MG63 (cell line): ENCODE measurements at regions not wholly inside any gene's neighbourhood (a gene's known extent, or its start where the extent isn't known, plus 50 kb on each side); places are given as distances from the start of the nearest gene placed in this dataset.
"Not testable (repeated sequence)": the region's sequence is repeated elsewhere in the genome, so short reads cannot be mapped to it uniquely, and the experiment has no call there.

Experiments
- DNase-seq: peaks from one replicate; pipeline ENCODE4 v3.0.0-alpha.2; 2020
- H3K27me3 ChIP-seq: fragments of 250-450 bp; sonication (Bioruptor Pico); 2 replicates; pipeline ENCODE4 v1.5.1; 2020; ENCODE audit warnings: mild to moderate bottlenecking, moderate library complexity
- H3K36me3 ChIP-seq: fragments of 250-450 bp; sonication (Bioruptor Pico); 2 replicates; pipeline ENCODE4 v1.5.1; 2020; ENCODE audit warnings: mild to moderate bottlenecking, moderate library complexity
- H3K4me3 ChIP-seq: fragments of 250-450 bp; sonication (Bioruptor Pico); 2 replicates; pipeline ENCODE4 v1.5.1; 2020; ENCODE audit warnings: mild to moderate bottlenecking, moderate library complexity
- H3K9me3 ChIP-seq: fragments of 250-450 bp; sonication (Bioruptor Pico); 2 replicates; pipeline ENCODE4 v1.5.1; 2020; ENCODE audit warnings: mild to moderate bottlenecking, moderate library complexity

- H3K4me3 ChIP-seq, result no peak overlapping the region
- H3K36me3 ChIP-seq, result no peaks in the 10 kb centered on the region
- H3K27me3 ChIP-seq, result no peaks in the 10 kb centered on the region
- no peak for DNase-seq
- H3K9me3 ChIP-seq, result no peaks in the 10 kb centered on the region
Measured at GRCh38 chr6:144617191-144617590, 332.1 kb downstream of the UTRN start.

- H3K36me3 ChIP-seq, result no peaks in the 10 kb centered on the region
- DNase-seq, result no peak
- H3K27me3 ChIP-seq, result no peaks in the 10 kb centered on the region
- no peaks in the 10 kb centered on the region for H3K9me3 ChIP-seq
- no peak overlapping the region for H3K4me3 ChIP-seq
Measured at GRCh38 chr6:144617708-144618107, 332.6 kb downstream of the UTRN start.

- H3K4me3 ChIP-seq, result no peak overlapping the region
- H3K9me3 ChIP-seq, result no peaks in the 10 kb centered on the region
- DNase-seq, result no peak
Measured at GRCh38 chr6:144619966-144620365, 334.8 kb downstream of the UTRN start.

GRCh38 chr6:144621332-144621731, 336.2 kb downstream of the UTRN start:
- no peak for DNase-seq
- Histone ChIP-seq H3K36me3 (no peaks in the 10 kb centered on the region), H3K4me3 (no peak overlapping the region), H3K27me3 (no peaks in the 10 kb centered on the region), H3K9me3 (no peaks in the 10 kb centered on the region)

More at GRCh38 chr6:144619966-144620365, 334.8 kb downstream of the UTRN start:
- Histone ChIP-seq H3K27me3 (no peaks in the 10 kb centered on the region), H3K36me3 (no peaks in the 10 kb centered on the region)

- Histone ChIP-seq H3K27me3 (no peaks in the 10 kb centered on the region), H3K4me3 (no peak overlapping the region), H3K36me3 (no peaks in the 10 kb centered on the region), H3K9me3 (no peaks in the 10 kb centered on the region)
- no peak for DNase-seq
Measured at GRCh38 chr6:144624246-144624645, 339.1 kb downstream of the UTRN start.

GRCh38 chr6:144624716-144625115, 339.6 kb downstream of the UTRN start:
- no peaks in the 10 kb centered on the region for H3K9me3 ChIP-seq
- DNase-seq, result no peak
- H3K27me3 ChIP-seq, result no peaks in the 10 kb centered on the region
- no peak overlapping the region for H3K4me3 ChIP-seq
- no peaks in the 10 kb centered on the region for H3K36me3 ChIP-seq

GRCh38 chr6:144630857-144631256, 345.7 kb downstream of the UTRN start:
- H3K4me3 ChIP-seq, result no peak overlapping the region
- no peaks in the 10 kb centered on the region for H3K36me3 ChIP-seq
- no peak for DNase-seq
- H3K27me3 ChIP-seq, result no peaks in the 10 kb centered on the region
- H3K9me3 ChIP-seq, result no peaks in the 10 kb centered on the region

GRCh38 chr6:144632266-144632665, 347.1 kb downstream of the UTRN start:
- H3K4me3 ChIP-seq, result no peak overlapping the region
- no peaks in the 10 kb centered on the region for H3K9me3 ChIP-seq
- DNase-seq, result no peak
- no peaks in the 10 kb centered on the region for H3K27me3 ChIP-seq
- no peaks in the 10 kb centered on the region for H3K36me3 ChIP-seq

GRCh38 chr6:144633886-144634285, 348.8 kb downstream of the UTRN start:
- Histone ChIP-seq H3K27me3 (no peaks in the 10 kb centered on the region), H3K36me3 (no peaks in the 10 kb centered on the region), H3K9me3 (no peaks in the 10 kb centered on the region), H3K4me3 (no peak overlapping the region)
- no peak for DNase-seq

- Histone ChIP-seq H3K36me3 (no peaks in the 10 kb centered on the region), H3K9me3 (no peaks in the 10 kb centered on the region), H3K27me3 (no peaks in the 10 kb centered on the region), H3K4me3 (no peak overlapping the region)
- no peak for DNase-seq
Measured at GRCh38 chr6:144634371-144634770, 349.2 kb downstream of the UTRN start.

GRCh38 chr6:144635051-144635450, 349.9 kb downstream of the UTRN start:
- H3K36me3 ChIP-seq, result no peaks in the 10 kb centered on the region

GRCh38 chr6:144636025-144636424, 350.9 kb downstream of the UTRN start:
- DNase-seq, H3K36me3 ChIP-seq, H3K4me3 ChIP-seq, H3K27me3 ChIP-seq, H3K9me3 ChIP-seq: not testable (repeated sequence)

More at GRCh38 chr6:144635051-144635450, 349.9 kb downstream of the UTRN start:
- no peaks in the 10 kb centered on the region for H3K9me3 ChIP-seq
- no peaks in the 10 kb centered on the region for H3K27me3 ChIP-seq
- no peak for DNase-seq
- H3K4me3 ChIP-seq, result no peak overlapping the region

- H3K4me3 ChIP-seq, result no peak overlapping the region
- no peak for DNase-seq
- H3K9me3 ChIP-seq, result no peaks in the 10 kb centered on the region
- H3K36me3 ChIP-seq, result no peaks in the 10 kb centered on the region
- H3K27me3 ChIP-seq, result no peaks in the 10 kb centered on the region
Measured at GRCh38 chr6:144637541-144637940, 352.4 kb downstream of the UTRN start.

- Histone ChIP-seq H3K9me3 (no peaks in the 10 kb centered on the region), H3K27me3 (no peaks in the 10 kb centered on the region), H3K4me3 (no peak overlapping the region), H3K36me3 (no peaks in the 10 kb centered on the region)
- DNase-seq, result no peak
Measured at GRCh38 chr6:144639654-144640053, 354.5 kb downstream of the UTRN start.

- H3K27me3 ChIP-seq, result no peaks in the 10 kb centered on the region
- no peaks in the 10 kb centered on the region for H3K36me3 ChIP-seq
- no peak for DNase-seq
- H3K9me3 ChIP-seq, result no peaks in the 10 kb centered on the region
- no peak overlapping the region for H3K4me3 ChIP-seq
Measured at GRCh38 chr6:144641286-144641685, 356.2 kb downstream of the UTRN start.

- Histone ChIP-seq H3K36me3 (no peaks in the 10 kb centered on the region), H3K4me3 (no peak overlapping the region), H3K9me3 (no peaks in the 10 kb centered on the region), H3K27me3 (no peaks in the 10 kb centered on the region)
- no peak for DNase-seq
Measured at GRCh38 chr6:144644776-144645175, 359.6 kb downstream of the UTRN start.

GRCh38 chr6:144646093-144647056, 361.2 kb downstream of the UTRN start:
- no peaks in the 10 kb centered on the region for H3K9me3 ChIP-seq
- no peaks in the 10 kb centered on the region for H3K36me3 ChIP-seq
- no peak overlapping the region for H3K4me3 ChIP-seq
- DNase-seq, result no peak
- H3K27me3 ChIP-seq, result no peaks in the 10 kb centered on the region

- Histone ChIP-seq H3K9me3 (no peaks in the 10 kb centered on the region), H3K27me3 (no peaks in the 10 kb centered on the region), H3K36me3 (no peaks in the 10 kb centered on the region), H3K4me3 (no peak overlapping the region)
- no peak for DNase-seq
Measured at GRCh38 chr6:144647406-144647964, 362.4 kb downstream of the UTRN start.
